Suppressor macrophage treated with lipopolysaccharide for 4 hours (primary cell): ENCODE measurements at regions not wholly inside any gene's neighbourhood (a gene's known extent, or its start where the extent isn't known, plus 50 kb on each side); places are given as distances from the start of the nearest gene placed in this dataset.

Experiments used
- DNase-seq: peaks from one replicate; pipeline ENCODE4 v3.0.0-alpha.2; 2020

- DNase-seq, result no peak
These were observed 60.2 kb downstream of the MAGEB16 start for GRCh38 chrX:35858361-35858760.

- no peak for DNase-seq
These were observed 60.6 kb upstream of the CFAP47 start for GRCh38 chrX:35858906-35859305.

- DNase-seq, result peak; percentile 54
These were observed 51.0 kb upstream of the CFAP47 start for GRCh38 chrX:35868501-35868900.
